GM12878 (cell line): ENCODE measurements at regions not wholly inside any gene's neighbourhood (a gene's known extent, or its start where the extent isn't known, plus 50 kb on each side); places are given as distances from the start of the nearest gene placed in this dataset.

Experiments used
- ATAC-seq: fragments of 200-7000 bp; cut with Tn5 transposase; 3 replicates; pipeline ENCODE4 v1.9.1; 2020; ENCODE audit warnings: mild to moderate bottlenecking, moderate library complexity
- BruUV-seq: library from RNA; stranded (reverse); fragments of 400-500 nt; replicated peaks from 2 replicates; lab custom pipeline; 2021; lab: Mats Ljungman, UMichigan
- CTCF ChIA-PET: fragments of 300-600 bp; sonication (Branson Sonifier 250); formaldehyde crosslinking; extraction: SDS; loops from one replicate; lab custom pipeline; 2021; ENCODE audit warnings: inconsistent platforms; lab: Yijun Ruan, JAX
- POLR2A ChIA-PET: fragments of 350-600 bp; formaldehyde crosslinking; extraction: SDS; loops from one replicate; lab custom pipeline; 2021; ENCODE audit warnings: inconsistent platforms; lab: Charles Lee
- RAD21 ChIA-PET: fragments of 300-600 bp; sonication (Branson Sonifier 250); formaldehyde crosslinking; loops from one replicate; lab custom pipeline; 2023; ENCODE audit warnings: antibody characterized with exemption; ENCODE audit not compliant: unreplicated experiment; lab: Charles Lee
- SMC1A ChIA-PET: fragments of 300-600 bp; sonication (Branson Sonifier 250); formaldehyde crosslinking; loops from one replicate; lab custom pipeline; 2023; ENCODE audit not compliant: unreplicated experiment, uncharacterized antibody; lab: Charles Lee
- DNase-seq: peaks from one replicate; pipeline ENCODE4 v3.0.0-alpha.2; 2011; ENCODE audit warnings: low read depth, low spot score
- FAIRE-seq: peaks from 3 replicates; lab custom pipeline; 2011; peaks lifted over from hg19 to GRCh38; lab: Jason Lieb, UNC
- H2AFZ ChIP-seq: 2 replicates; pipeline ENCODE4 v1.6.0; 2011; ENCODE audit warnings: low read depth, low read length, control low read depth; ENCODE audit not compliant: control insufficient read depth
- H3K27ac ChIP-seq: 2 replicates; pipeline ENCODE4 v1.5.1; 2011; ENCODE audit warnings: control low read depth; ENCODE audit not compliant: control insufficient read depth, insufficient read depth
- H3K27me3 ChIP-seq, 2 experiments: replicated peaks in 1 of 2; 2 replicates each; pipeline versions ENCODE4 v1.6.0 to v1.6.1; 2011; ENCODE audit warnings: low read length in 1 of 2; ENCODE audit not compliant: control insufficient read depth in 2 of 2, insufficient read depth in 2 of 2
- H3K36me3 ChIP-seq, 2 experiments: 2 replicates each; pipeline ENCODE4 v1.5.1; 2011; ENCODE audit warnings: low read length in 1 of 2; ENCODE audit not compliant: control insufficient read depth in 2 of 2, insufficient read depth in 2 of 2
- H3K4me1 ChIP-seq: 2 replicates; pipeline ENCODE4 v1.6.1; 2011; ENCODE audit warnings: mild to moderate bottlenecking, low read length, moderate library complexity, mixed read lengths; ENCODE audit not compliant: control insufficient read depth, insufficient read depth
- H3K4me2 ChIP-seq: 2 replicates; pipeline ENCODE4 v1.6.0; 2011; ENCODE audit warnings: control low read depth; ENCODE audit not compliant: control insufficient read depth, insufficient read depth
- H3K4me3 ChIP-seq: fragments of 200-600 bp; sonication (generic); 2 replicates; pipeline ENCODE4 v1.5.1; 2016
- H3K79me2 ChIP-seq: 2 replicates; pipeline ENCODE4 v1.6.0; 2011; ENCODE audit warnings: low read length; ENCODE audit not compliant: control insufficient read depth, insufficient read depth
- H3K9ac ChIP-seq: 2 replicates; pipeline ENCODE4 v1.8.0; 2011; ENCODE audit warnings: low read length, control low read depth, mixed read lengths; ENCODE audit not compliant: control insufficient read depth, insufficient read depth
- H3K9me3 ChIP-seq: replicated peaks from 3 replicates; pipeline ENCODE4 v1.5.1; 2011; ENCODE audit warnings: mild to moderate bottlenecking, low read length; ENCODE audit not compliant: control insufficient read depth, insufficient read depth
- H4K20me1 ChIP-seq: 2 replicates; pipeline ENCODE4 v1.6.0; 2011; ENCODE audit not compliant: control insufficient read depth, insufficient read depth
- BCL11A ChIP-seq: IDR thresholded peaks from 2 replicates; pipeline ENCODE4 v1.6.1; 2011; ENCODE audit warnings: low read depth, low read length
- HSF1 ChIP-seq: fragments of 150-350 bp; IDR thresholded peaks from 2 replicates; pipeline ENCODE4 v1.6.1; 2014; ENCODE audit warnings: mild to moderate bottlenecking, low read depth, low read length
- MEF2A ChIP-seq: IDR thresholded peaks from 2 replicates; pipeline ENCODE4 v1.6.1; 2011; ENCODE audit warnings: low read depth, mild to moderate bottlenecking, low read length, moderate library complexity; ENCODE audit not compliant: insufficient read depth
- MYC ChIP-seq: IDR thresholded peaks from 2 replicates; pipeline ENCODE4 v1.6.1; 2011; ENCODE audit warnings: mild to moderate bottlenecking, low read length, moderate library complexity, inconsistent platforms; ENCODE audit not compliant: insufficient read depth, insufficient replicate concordance, insufficient read length, severe bottlenecking
- NFYA ChIP-seq: IDR thresholded peaks from 2 replicates; pipeline ENCODE4 v1.6.1; 2011; ENCODE audit warnings: low read depth, mild to moderate bottlenecking, low read length, improper control_type of control experiment, borderline replicate concordance
- POLR2A ChIP-seq: IDR thresholded peaks from 2 replicates; pipeline ENCODE4 v1.6.1; 2011; ENCODE audit warnings: low read depth, mild to moderate bottlenecking, low read length
- POLR2AphosphoS5 ChIP-seq: IDR thresholded peaks from 2 replicates; pipeline ENCODE4 v1.6.1; 2011; ENCODE audit warnings: mild to moderate bottlenecking, low read length, inconsistent platforms
- POU2F2 ChIP-seq: IDR thresholded peaks from 3 replicates; pipeline ENCODE4 v1.6.1; 2011; ENCODE audit warnings: low read depth, mild to moderate bottlenecking, low read length, borderline replicate concordance
- SMARCA5 ChIP-seq: fragments of 450-650 bp; IDR thresholded peaks from 2 replicates; pipeline ENCODE4 v1.6.1; 2017; ENCODE audit warnings: mild to moderate bottlenecking
- TCF12 ChIP-seq: IDR thresholded peaks from 2 replicates; pipeline ENCODE4 v1.6.1; 2011; ENCODE audit warnings: low read depth, mild to moderate bottlenecking, low read length
- ZBED1 ChIP-seq: IDR thresholded peaks from 2 replicates; pipeline ENCODE4 v1.6.1; 2016; ENCODE audit warnings: borderline replicate concordance
- ZNF384 ChIP-seq: IDR thresholded peaks from 2 replicates; pipeline ENCODE4 v1.6.1; 2012; ENCODE audit warnings: low read depth, mild to moderate bottlenecking, low read length, improper control_type of control experiment, borderline replicate concordance
- WGBS: methylation state at CpG from one replicate; pipeline ENCODE4 v1.1.6; 2016; ENCODE audit warnings: low lambda C conversion rate; ENCODE audit not compliant: insufficient replicate concordance, insufficient coverage; ENCODE audit errors: missing lambda C conversion rate; 5-methylcytosine and 5-hydroxymethylcytosine counted together
- in situ Hi-C: fragments of 300-500 bp; cut with MboI; formaldehyde crosslinking; loops from 9 replicates; pipeline ENCODE4 v1.14.3; 2018; ENCODE audit warnings: mixed read lengths
- intact Hi-C: fragments of 100-400 bp; cut with micrococcal nuclease; formaldehyde crosslinking; loops from one replicate; pipeline ENCODE4 v1.14.2; 2022; ENCODE audit not compliant: unreplicated experiment
- TF ChIP-seq, protein P1 (sequence below): fragments of 450-650 bp; IDR thresholded peaks from 2 replicates; pipeline ENCODE4 v1.6.1; 2017; ENCODE audit warnings: antibody characterized with exemption, mild to moderate bottlenecking, moderate library complexity
- TF ChIP-seq, protein P2 (sequence below): fragments of 450-650 bp; IDR thresholded peaks from 2 replicates; pipeline ENCODE4 v1.6.1; 2016; ENCODE audit warnings: mild to moderate bottlenecking

DNA sequence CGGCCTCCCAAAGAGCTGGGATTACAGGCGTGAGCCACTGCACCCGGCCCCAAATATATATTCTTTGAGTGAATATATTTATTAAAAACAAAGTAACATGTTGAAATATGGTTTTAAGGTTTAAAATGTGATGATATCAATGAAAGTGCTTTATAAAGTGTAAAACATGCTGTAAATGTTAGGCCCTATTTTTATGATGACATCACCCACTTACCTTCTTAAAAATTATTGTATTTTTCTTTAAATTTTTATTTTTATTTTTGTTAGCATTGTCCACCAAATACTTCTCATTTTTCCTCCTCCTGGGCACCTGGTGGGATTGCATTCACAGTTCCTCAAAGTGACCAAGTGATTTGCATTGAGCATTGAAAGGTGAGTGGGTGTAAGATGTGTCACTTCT is 152.6 kb upstream of the TBX3 start:
- 62% methylated on average over 3 of the region's 3 CpGs for WGBS
- SMC1A ChIA-PET, result no interaction called here
- TF ChIP-seq ZNF384 (no peak), MYC (no peak)
- H3K27me3 ChIP-seq, result no peaks in the 10 kb centered on the region
- no peak for FAIRE-seq
- ATAC-seq, result no peak
- POLR2A ChIA-PET, result no interaction called here
- H3K9me3 ChIP-seq, result no peaks in the 10 kb centered on the region; the same call in 2 of the 3 replicates
- no peak for DNase-seq
- no peaks in the 10 kb centered on the region for H3K79me2 ChIP-seq
- intact Hi-C loops, result no loop called here
- no TSS peak for BruUV-seq
- H3K4me3 ChIP-seq, result no peak overlapping the region
- RAD21 ChIA-PET, result no interaction called here
- in situ Hi-C loops, result no loop called here
- CTCF ChIA-PET, result no interaction called here
- no peak overlapping the region for H3K4me2 ChIP-seq
- no peaks in the 10 kb centered on the region for H3K4me1 ChIP-seq
- H3K27ac ChIP-seq, result no peak overlapping the region
- H4K20me1 ChIP-seq, result no peaks in the 10 kb centered on the region
- no peak overlapping the region for H2AFZ ChIP-seq
- no peaks in the 10 kb centered on the region for H3K36me3 ChIP-seq
- no peak overlapping the region for H3K9ac ChIP-seq

DNA sequence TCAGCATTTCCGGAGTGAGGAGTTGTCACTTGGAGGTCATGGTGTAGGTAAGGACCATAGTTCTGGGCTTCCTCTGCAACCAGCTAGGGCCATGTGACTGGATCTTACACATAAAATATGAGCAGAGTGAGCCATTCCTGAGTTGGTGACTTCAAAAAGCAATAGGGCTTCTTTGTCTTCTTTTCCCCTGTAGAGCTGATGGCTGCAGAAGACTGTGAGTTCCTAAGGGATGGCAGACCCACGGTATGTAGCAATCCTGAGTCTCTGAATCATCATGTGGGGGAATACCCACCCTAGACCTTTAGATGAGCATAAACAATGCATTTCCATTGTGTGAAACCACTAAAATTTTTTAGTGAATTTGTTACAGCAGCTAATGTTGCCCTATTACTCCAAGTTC is 151.1 kb upstream of the TBX3 start:
- ATAC-seq, result no peak
- intact Hi-C loops (no loop called here), in situ Hi-C loops (no loop called here)
- Histone ChIP-seq H3K4me3 (no peak overlapping the region), H3K4me2 (no peak overlapping the region), H3K4me1 (no peaks in the 10 kb centered on the region), H3K27ac (no peak overlapping the region), H4K20me1 (no peaks in the 10 kb centered on the region), H3K79me2 (no peaks in the 10 kb centered on the region), H3K36me3 (no peaks in the 10 kb centered on the region), H3K9ac (no peak overlapping the region), H3K27me3 (no peaks in the 10 kb centered on the region), H3K9me3 (no peaks in the 10 kb centered on the region; the same call in 2 of the 3 replicates), H2AFZ (no peak overlapping the region)
- RAD21 ChIA-PET, result no interaction called here
- DNase-seq, result no peak
- POLR2A ChIA-PET, result no interaction called here
- FAIRE-seq, result no peak
- SMC1A ChIA-PET, result no interaction called here
- WGBS, result 24% methylated on average over 2 of the region's 2 CpGs
- BruUV-seq, result no TSS peak
- CTCF ChIA-PET, result no interaction called here
- TF ChIP-seq POLR2AphosphoS5 (no peak), BCL11A (no peak), NFYA (no peak), ZBED1 (no peak), POU2F2 (no peak), TCF12 (no peak), MEF2A (no peak), HSF1 (no peak), POLR2A (no peak), SMARCA5 (no peak)
- TF ChIP-seq, protein P1, sequence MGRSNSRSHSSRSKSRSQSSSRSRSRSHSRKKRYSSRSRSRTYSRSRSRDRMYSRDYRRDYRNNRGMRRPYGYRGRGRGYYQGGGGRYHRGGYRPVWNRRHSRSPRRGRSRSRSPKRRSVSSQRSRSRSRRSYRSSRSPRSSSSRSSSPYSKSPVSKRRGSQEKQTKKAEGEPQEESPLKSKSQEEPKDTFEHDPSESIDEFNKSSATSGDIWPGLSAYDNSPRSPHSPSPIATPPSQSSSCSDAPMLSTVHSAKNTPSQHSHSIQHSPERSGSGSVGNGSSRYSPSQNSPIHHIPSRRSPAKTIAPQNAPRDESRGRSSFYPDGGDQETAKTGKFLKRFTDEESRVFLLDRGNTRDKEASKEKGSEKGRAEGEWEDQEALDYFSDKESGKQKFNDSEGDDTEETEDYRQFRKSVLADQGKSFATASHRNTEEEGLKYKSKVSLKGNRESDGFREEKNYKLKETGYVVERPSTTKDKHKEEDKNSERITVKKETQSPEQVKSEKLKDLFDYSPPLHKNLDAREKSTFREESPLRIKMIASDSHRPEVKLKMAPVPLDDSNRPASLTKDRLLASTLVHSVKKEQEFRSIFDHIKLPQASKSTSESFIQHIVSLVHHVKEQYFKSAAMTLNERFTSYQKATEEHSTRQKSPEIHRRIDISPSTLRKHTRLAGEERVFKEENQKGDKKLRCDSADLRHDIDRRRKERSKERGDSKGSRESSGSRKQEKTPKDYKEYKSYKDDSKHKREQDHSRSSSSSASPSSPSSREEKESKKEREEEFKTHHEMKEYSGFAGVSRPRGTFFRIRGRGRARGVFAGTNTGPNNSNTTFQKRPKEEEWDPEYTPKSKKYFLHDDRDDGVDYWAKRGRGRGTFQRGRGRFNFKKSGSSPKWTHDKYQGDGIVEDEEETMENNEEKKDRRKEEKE, result no peak
- TF ChIP-seq, protein P2, sequence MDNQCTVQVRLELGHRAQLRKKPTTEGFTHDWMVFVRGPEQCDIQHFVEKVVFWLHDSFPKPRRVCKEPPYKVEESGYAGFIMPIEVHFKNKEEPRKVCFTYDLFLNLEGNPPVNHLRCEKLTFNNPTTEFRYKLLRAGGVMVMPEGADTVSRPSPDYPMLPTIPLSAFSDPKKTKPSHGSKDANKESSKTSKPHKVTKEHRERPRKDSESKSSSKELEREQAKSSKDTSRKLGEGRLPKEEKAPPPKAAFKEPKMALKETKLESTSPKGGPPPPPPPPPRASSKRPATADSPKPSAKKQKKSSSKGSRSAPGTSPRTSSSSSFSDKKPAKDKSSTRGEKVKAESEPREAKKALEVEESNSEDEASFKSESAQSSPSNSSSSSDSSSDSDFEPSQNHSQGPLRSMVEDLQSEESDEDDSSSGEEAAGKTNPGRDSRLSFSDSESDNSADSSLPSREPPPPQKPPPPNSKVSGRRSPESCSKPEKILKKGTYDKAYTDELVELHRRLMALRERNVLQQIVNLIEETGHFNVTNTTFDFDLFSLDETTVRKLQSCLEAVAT, result no peak
